Tibial nerve (tissue), 4 donors: ENCODE measurements at regions not wholly inside any gene's neighbourhood (a gene's known extent, or its start where the extent isn't known, plus 50 kb on each side); places are given as distances from the start of the nearest gene placed in this dataset.

ENCODE experiments used
- DNase-seq, 2 donors: peaks; one replicate each; pipeline ENCODE4 v3.0.0-alpha.2; 2019; ENCODE audit warnings: low spot score in 2 of 2
- H3K27ac ChIP-seq, 4 donors: fragments of 200-600 bp; sonication (generic) in 3 of 4; one replicate each; pipeline ENCODE4 v1.5.1; 2017 to 2019; ENCODE audit warnings: mild to moderate bottlenecking in 1 of 4
- H3K27me3 ChIP-seq, 2 donors: fragments of 200-600 bp; sonication (generic) in 1 of 2; one replicate each; pipeline versions ENCODE4 v1.5.1 to v1.6.0; 2017 to 2019
- H3K36me3 ChIP-seq, 3 donors: fragments of 200-600 bp; sonication (generic); one replicate each; pipeline ENCODE4 v1.5.1; 2018 to 2019
- H3K4me1 ChIP-seq, 4 donors: fragments of 200-600 bp; sonication (generic) in 3 of 4; one replicate each; pipeline ENCODE4 v1.5.1; 2017 to 2019
- H3K4me3 ChIP-seq, 4 donors: fragments of 200-600 bp; sonication (generic) in 3 of 4; one replicate each; pipeline ENCODE4 v1.5.1; 2017 to 2019; ENCODE audit warnings: mild to moderate bottlenecking in 1 of 4, moderate library complexity in 1 of 4
- H3K9me3 ChIP-seq, 4 donors: fragments of 200-600 bp; sonication (generic) in 3 of 4; one replicate each; pipeline ENCODE4 v1.5.1; 2017 to 2019
- CTCF ChIP-seq, 5 experiments: fragments of 200-600 bp in 3 of 5; fragments of 450-650 bp in 2 of 5; sonication (generic) in 3 of 5; IDR thresholded peaks; one replicate each; pipeline ENCODE4 v1.5.1; 2016 to 2019; ENCODE audit warnings: antibody characterized with exemption in 5 of 5, mild to moderate bottlenecking in 3 of 5, moderate library complexity in 2 of 5
- EP300 ChIP-seq, 2 donors: sonication (generic); formaldehyde crosslinking; IDR thresholded peaks; one replicate each; pipeline ENCODE4 v1.6.1; 2017; ENCODE audit warnings: antibody characterized with exemption in 2 of 2, mild to moderate bottlenecking in 1 of 2
- POLR2A ChIP-seq, 2 donors: fragments of 450-650 bp; IDR thresholded peaks; one replicate each; pipeline ENCODE4 v1.6.1; 2017; ENCODE audit warnings: antibody characterized with exemption in 2 of 2, mild to moderate bottlenecking in 2 of 2, moderate library complexity in 2 of 2
- WGBS, 2 donors: methylation state at CpG; one replicate each; pipeline ENCODE4 v1.1.5; 2018; 5-methylcytosine and 5-hydroxymethylcytosine counted together

DNA sequence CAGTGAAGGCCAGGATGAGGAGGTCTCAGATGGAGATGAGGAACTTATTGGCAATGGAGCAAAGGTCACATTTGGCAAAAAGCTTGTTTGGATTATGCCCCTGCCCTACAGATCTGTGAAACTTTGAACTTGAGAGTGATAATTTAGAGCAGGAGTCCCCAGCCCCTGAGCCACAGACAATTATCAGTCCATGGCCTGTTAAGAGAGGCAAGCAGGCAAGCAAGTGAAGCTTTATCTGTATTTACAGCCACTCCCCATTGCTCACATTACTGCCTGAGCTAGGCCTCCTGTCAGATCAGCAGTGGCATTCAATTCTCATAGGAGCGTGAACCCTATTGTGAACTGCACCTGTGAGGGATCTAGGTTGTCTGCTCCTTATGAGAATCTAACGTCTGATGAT lies 1076.9 kb upstream of the TENM4 start:
- Histone ChIP-seq H3K27me3 (no peaks in the 10 kb centered on the region), H3K27ac (no peak overlapping the region), H3K4me3 (no peak overlapping the region), H3K4me1 (no peaks in the 10 kb centered on the region), H3K9me3 (peaks cover 0 to 14% (median 0%) of the 10 kb centered on the region in 4 donors), H3K36me3 (no peaks in the 10 kb centered on the region)
- 73 to 87% methylated on average over 2 of the region's 2 CpGs for WGBS, 2 donors
- DNase-seq, result no peak
- TF ChIP-seq POLR2A (IDR thresholded peaks at IDR 0.05), result no peak
- TF ChIP-seq CTCF (IDR thresholded peaks at IDR 0.05), result no peak
- TF ChIP-seq EP300 (IDR thresholded peaks at IDR 0.05), result no peak

DNA sequence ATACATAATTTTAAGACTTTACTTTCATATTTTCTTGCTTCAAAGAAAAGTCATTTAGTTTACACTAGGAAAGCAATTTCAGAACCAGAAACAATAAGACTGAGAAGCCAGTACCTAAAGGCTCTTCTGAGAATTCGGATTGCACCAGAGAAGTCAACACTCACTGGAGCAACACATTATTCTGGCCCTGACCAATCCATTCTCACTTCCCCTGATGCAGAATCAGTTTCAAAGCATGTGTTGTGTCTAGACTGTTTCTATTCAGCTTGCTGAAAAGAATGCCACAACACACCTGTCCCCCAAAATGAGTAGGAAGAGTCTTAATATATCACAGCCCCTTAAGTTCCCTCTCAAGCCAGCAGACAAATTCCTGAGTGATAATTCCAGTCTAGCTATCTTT lies 1074.3 kb upstream of the TENM4 start:
- H3K4me1 ChIP-seq, result no peaks in the 10 kb centered on the region
- no peak for DNase-seq
- TF ChIP-seq CTCF (IDR thresholded peaks at IDR 0.05) (no peak), EP300 (IDR thresholded peaks at IDR 0.05) (no peak), POLR2A (IDR thresholded peaks at IDR 0.05) (no peak)
- H3K9me3 ChIP-seq, result peaks cover 0 to 14% (median 0%) of the 10 kb centered on the region in 4 donors
- no peak overlapping the region for H3K27ac ChIP-seq
- H3K36me3 ChIP-seq, result no peaks in the 10 kb centered on the region
- no peak overlapping the region for H3K4me3 ChIP-seq
- no peaks in the 10 kb centered on the region for H3K27me3 ChIP-seq
- 72 to 89% methylated on average over 1 of the region's 1 CpG for WGBS, 2 donors

- Histone ChIP-seq H3K4me3 (no peak overlapping the region), H3K4me1 (no peaks in the 10 kb centered on the region), H3K27ac (no peak overlapping the region), H3K27me3 (no peaks in the 10 kb centered on the region), H3K36me3 (no peaks in the 10 kb centered on the region), H3K9me3 (peaks cover 0 to 13% (median 0%) of the 10 kb centered on the region in 4 donors)
- WGBS, 2 donors, result 90% methylated on average over 3 of the region's 3 CpGs
- TF ChIP-seq CTCF (IDR thresholded peaks at IDR 0.05) (no peak), POLR2A (IDR thresholded peaks at IDR 0.05) (no peak), EP300 (IDR thresholded peaks at IDR 0.05) (no peak)
- DNase-seq, result no peak
These were observed 1071.7 kb upstream of the TENM4 start for GRCh38 chr11:80512491-80512890.

GRCh38 chr11:80505771-80506170 lies 1064.9 kb upstream of the TENM4 start:
- no peak overlapping the region for H3K4me3 ChIP-seq
- H3K4me1 ChIP-seq, result no peaks in the 10 kb centered on the region
- H3K9me3 ChIP-seq, result peaks cover 0 to 13% (median 0%) of the 10 kb centered on the region in 4 donors
- H3K36me3 ChIP-seq, result no peaks in the 10 kb centered on the region
- H3K27me3 ChIP-seq, result no peaks in the 10 kb centered on the region
- TF ChIP-seq POLR2A (IDR thresholded peaks at IDR 0.05) (no peak), CTCF (IDR thresholded peaks at IDR 0.05) (no peak), EP300 (IDR thresholded peaks at IDR 0.05) (no peak)
- no peak for DNase-seq
- H3K27ac ChIP-seq, result no peak overlapping the region
- 70 to 87% methylated on average over 8 of the region's 8 CpGs for WGBS, 2 donors

DNA sequence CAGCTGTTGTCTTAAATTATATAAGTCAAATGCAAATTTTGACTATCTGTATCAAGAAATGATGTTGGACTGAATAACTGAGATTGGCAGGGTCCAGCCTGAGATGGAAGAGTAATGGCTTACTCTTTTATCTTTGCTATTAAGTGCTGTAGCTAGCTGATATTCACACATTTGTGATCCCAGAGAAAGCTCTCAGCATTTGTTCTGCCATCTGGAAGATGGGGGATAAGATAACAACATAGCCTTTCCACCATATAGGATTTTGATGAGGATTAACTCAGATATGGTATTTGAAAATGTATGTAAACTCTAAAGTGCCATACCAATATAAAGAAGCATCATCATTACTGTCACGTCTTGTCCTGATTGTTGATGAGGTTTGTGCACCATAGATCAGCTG lies 1063.2 kb upstream of the TENM4 start:
- 29 to 32% methylated on average over 1 of the region's 1 CpG for WGBS, 2 donors
- TF ChIP-seq CTCF (IDR thresholded peaks at IDR 0.05), result no peak
- no peak for TF ChIP-seq EP300 (IDR thresholded peaks at IDR 0.05)
- no peak for TF ChIP-seq POLR2A (IDR thresholded peaks at IDR 0.05)
- no peaks in the 10 kb centered on the region for H3K36me3 ChIP-seq
- H3K4me3 ChIP-seq, result no peak overlapping the region
- no peaks in the 10 kb centered on the region for H3K4me1 ChIP-seq
- no peak overlapping the region for H3K27ac ChIP-seq
- DNase-seq, result no peak
- H3K9me3 ChIP-seq, result peaks cover 0 to 6% (median 0%) of the 10 kb centered on the region in 4 donors
- no peaks in the 10 kb centered on the region for H3K27me3 ChIP-seq
